ENCODE measurements at regions not wholly inside any gene's neighbourhood (a gene's known extent, or its start where the extent isn't known, plus 50 kb on each side); places are given as distances from the start of the nearest gene placed in this dataset.

- no peaks in the 10 kb centered on the region for H3K9me3 ChIP-seq (ENCODE audit: control insufficient read depth in 2 of 2, low read length in 2 of 2)
- no peaks in the 10 kb centered on the region for H3K27me3 ChIP-seq (ENCODE audit: control insufficient read depth in 2 of 2, insufficient read depth in 2 of 2, low read length in 2 of 2)
- no peak overlapping the region for H3K9ac ChIP-seq (ENCODE audit: low read depth in 1 of 2, low read length in 2 of 2)
- H3K27ac ChIP-seq (ENCODE audit: low read depth in 2 of 2, low read length in 2 of 2), result no peak overlapping the region
- no peak overlapping the region for H3K4me3 ChIP-seq (ENCODE audit: low read length in 2 of 2)
- no peaks in the 10 kb centered on the region for H3K4me1 ChIP-seq (ENCODE audit: control insufficient read depth in 2 of 2, insufficient read depth in 2 of 2, low read length in 2 of 2)
- no peaks in the 10 kb centered on the region for H3K36me3 ChIP-seq (ENCODE audit: control insufficient read depth in 2 of 2, insufficient read depth in 2 of 2, low read length in 2 of 2)
Observed at GRCh38 chr6:11413117-11413687, 124.3 kb upstream of the TMEM170B start.

GRCh38 chr6:11412616-11413015, 124.9 kb upstream of the TMEM170B start:
- Histone ChIP-seq H3K36me3 (ENCODE audit: control insufficient read depth in 2 of 2, insufficient read depth in 2 of 2, low read length in 2 of 2) (no peaks in the 10 kb centered on the region), H3K9me3 (ENCODE audit: control insufficient read depth in 2 of 2, low read length in 2 of 2) (no peaks in the 10 kb centered on the region), H3K27me3 (ENCODE audit: control insufficient read depth in 2 of 2, insufficient read depth in 2 of 2, low read length in 2 of 2) (no peaks in the 10 kb centered on the region), H3K9ac (ENCODE audit: low read depth in 1 of 2, low read length in 2 of 2) (no peak overlapping the region), H3K4me1 (ENCODE audit: control insufficient read depth in 2 of 2, insufficient read depth in 2 of 2, low read length in 2 of 2) (no peaks in the 10 kb centered on the region), H3K4me3 (ENCODE audit: low read length in 2 of 2) (no peak overlapping the region), H3K27ac (ENCODE audit: low read depth in 2 of 2, low read length in 2 of 2) (no peak overlapping the region)

- Histone ChIP-seq H3K9ac (ENCODE audit: low read depth in 1 of 2, low read length in 2 of 2) (no peak overlapping the region), H3K4me3 (ENCODE audit: low read length in 2 of 2) (no peak overlapping the region), H3K27me3 (ENCODE audit: control insufficient read depth in 2 of 2, insufficient read depth in 2 of 2, low read length in 2 of 2) (no peaks in the 10 kb centered on the region), H3K9me3 (ENCODE audit: control insufficient read depth in 2 of 2, low read length in 2 of 2) (no peaks in the 10 kb centered on the region), H3K27ac (ENCODE audit: low read depth in 2 of 2, low read length in 2 of 2) (no peak overlapping the region), H3K4me1 (ENCODE audit: control insufficient read depth in 2 of 2, insufficient read depth in 2 of 2, low read length in 2 of 2) (no peaks in the 10 kb centered on the region), H3K36me3 (ENCODE audit: control insufficient read depth in 2 of 2, insufficient read depth in 2 of 2, low read length in 2 of 2) (no peaks in the 10 kb centered on the region)
Observed at GRCh38 chr6:11412011-11412424, 125.5 kb upstream of the TMEM170B start.

GRCh38 chr6:11411593-11411992, 126.0 kb upstream of the TMEM170B start:
- Histone ChIP-seq H3K4me3 (ENCODE audit: low read length in 2 of 2) (no peak overlapping the region), H3K27ac (ENCODE audit: low read depth in 2 of 2, low read length in 2 of 2) (no peak overlapping the region), H3K27me3 (ENCODE audit: control insufficient read depth in 2 of 2, insufficient read depth in 2 of 2, low read length in 2 of 2) (no peaks in the 10 kb centered on the region), H3K9ac (ENCODE audit: low read depth in 1 of 2, low read length in 2 of 2) (no peak overlapping the region), H3K36me3 (ENCODE audit: control insufficient read depth in 2 of 2, insufficient read depth in 2 of 2, low read length in 2 of 2) (no peaks in the 10 kb centered on the region), H3K4me1 (ENCODE audit: control insufficient read depth in 2 of 2, insufficient read depth in 2 of 2, low read length in 2 of 2) (no peaks in the 10 kb centered on the region), H3K9me3 (ENCODE audit: control insufficient read depth in 2 of 2, low read length in 2 of 2) (no peaks in the 10 kb centered on the region)

- Histone ChIP-seq H3K9me3 (ENCODE audit: control insufficient read depth in 2 of 2, low read length in 2 of 2) (no peaks in the 10 kb centered on the region), H3K4me3 (ENCODE audit: low read length in 2 of 2) (no peak overlapping the region), H3K27me3 (ENCODE audit: control insufficient read depth in 2 of 2, insufficient read depth in 2 of 2, low read length in 2 of 2) (no peaks in the 10 kb centered on the region), H3K36me3 (ENCODE audit: control insufficient read depth in 2 of 2, insufficient read depth in 2 of 2, low read length in 2 of 2) (no peaks in the 10 kb centered on the region), H3K27ac (ENCODE audit: low read depth in 2 of 2, low read length in 2 of 2) (no peak overlapping the region), H3K4me1 (ENCODE audit: control insufficient read depth in 2 of 2, insufficient read depth in 2 of 2, low read length in 2 of 2) (no peaks in the 10 kb centered on the region), H3K9ac (ENCODE audit: low read depth in 1 of 2, low read length in 2 of 2) (no peak overlapping the region)
Observed at GRCh38 chr6:11410539-11411307, 126.8 kb upstream of the TMEM170B start.

GRCh38 chr6:11409371-11409770, 128.2 kb upstream of the TMEM170B start:
- Histone ChIP-seq H3K4me1 (ENCODE audit: control insufficient read depth in 2 of 2, insufficient read depth in 2 of 2, low read length in 2 of 2) (no peaks in the 10 kb centered on the region), H3K27me3 (ENCODE audit: control insufficient read depth in 2 of 2, insufficient read depth in 2 of 2, low read length in 2 of 2) (no peaks in the 10 kb centered on the region), H3K4me3 (ENCODE audit: low read length in 2 of 2) (no peak overlapping the region), H3K36me3 (ENCODE audit: control insufficient read depth in 2 of 2, insufficient read depth in 2 of 2, low read length in 2 of 2) (no peaks in the 10 kb centered on the region), H3K9me3 (ENCODE audit: control insufficient read depth in 2 of 2, low read length in 2 of 2) (no peaks in the 10 kb centered on the region), H3K9ac (ENCODE audit: low read depth in 1 of 2, low read length in 2 of 2) (no peak overlapping the region), H3K27ac (ENCODE audit: low read depth in 2 of 2, low read length in 2 of 2) (no peak overlapping the region)

- Histone ChIP-seq H3K27ac (ENCODE audit: low read depth in 2 of 2, low read length in 2 of 2) (no peak overlapping the region), H3K27me3 (ENCODE audit: control insufficient read depth in 2 of 2, insufficient read depth in 2 of 2, low read length in 2 of 2) (no peaks in the 10 kb centered on the region), H3K4me1 (ENCODE audit: control insufficient read depth in 2 of 2, insufficient read depth in 2 of 2, low read length in 2 of 2) (no peaks in the 10 kb centered on the region), H3K36me3 (ENCODE audit: control insufficient read depth in 2 of 2, insufficient read depth in 2 of 2, low read length in 2 of 2) (no peaks in the 10 kb centered on the region), H3K4me3 (ENCODE audit: low read length in 2 of 2) (no peak overlapping the region), H3K9ac (ENCODE audit: low read depth in 1 of 2, low read length in 2 of 2) (no peak overlapping the region), H3K9me3 (ENCODE audit: control insufficient read depth in 2 of 2, low read length in 2 of 2) (no peaks in the 10 kb centered on the region)
Observed at GRCh38 chr6:11407414-11407813, 130.1 kb upstream of the TMEM170B start.

- H3K4me1 ChIP-seq (ENCODE audit: control insufficient read depth in 2 of 2, insufficient read depth in 2 of 2, low read length in 2 of 2), result no peaks in the 10 kb centered on the region
- H3K9me3 ChIP-seq (ENCODE audit: control insufficient read depth in 2 of 2, low read length in 2 of 2), result no peaks in the 10 kb centered on the region
- H3K27me3 ChIP-seq (ENCODE audit: control insufficient read depth in 2 of 2, insufficient read depth in 2 of 2, low read length in 2 of 2), result no peaks in the 10 kb centered on the region
- H3K9ac ChIP-seq (ENCODE audit: low read depth in 1 of 2, low read length in 2 of 2), result no peak overlapping the region
- H3K27ac ChIP-seq (ENCODE audit: low read depth in 2 of 2, low read length in 2 of 2), result no peak overlapping the region
- no peak overlapping the region for H3K4me3 ChIP-seq (ENCODE audit: low read length in 2 of 2)
- H3K36me3 ChIP-seq (ENCODE audit: control insufficient read depth in 2 of 2, insufficient read depth in 2 of 2, low read length in 2 of 2), result no peaks in the 10 kb centered on the region
Observed at GRCh38 chr6:11404838-11405237, 132.7 kb upstream of the TMEM170B start.

GRCh38 chr6:11404081-11404480, 133.5 kb upstream of the TMEM170B start:
- no peaks in the 10 kb centered on the region for H3K36me3 ChIP-seq (ENCODE audit: control insufficient read depth in 2 of 2, insufficient read depth in 2 of 2, low read length in 2 of 2)
- H3K4me3 ChIP-seq (ENCODE audit: low read length in 2 of 2), result no peak overlapping the region
- H3K27ac ChIP-seq (ENCODE audit: low read depth in 2 of 2, low read length in 2 of 2), result no peak overlapping the region
- H3K27me3 ChIP-seq (ENCODE audit: control insufficient read depth in 2 of 2, insufficient read depth in 2 of 2, low read length in 2 of 2), result no peaks in the 10 kb centered on the region
- H3K4me1 ChIP-seq (ENCODE audit: control insufficient read depth in 2 of 2, insufficient read depth in 2 of 2, low read length in 2 of 2), result no peaks in the 10 kb centered on the region
- no peak overlapping the region for H3K9ac ChIP-seq (ENCODE audit: low read depth in 1 of 2, low read length in 2 of 2)
- H3K9me3 ChIP-seq (ENCODE audit: control insufficient read depth in 2 of 2, low read length in 2 of 2), result no peaks in the 10 kb centered on the region

GRCh38 chr6:11403035-11403601, 134.4 kb upstream of the TMEM170B start:
- H3K9ac ChIP-seq (ENCODE audit: low read depth in 1 of 2, low read length in 2 of 2), result no peak overlapping the region
- no peaks in the 10 kb centered on the region for H3K27me3 ChIP-seq (ENCODE audit: control insufficient read depth in 2 of 2, insufficient read depth in 2 of 2, low read length in 2 of 2)
- no peaks in the 10 kb centered on the region for H3K9me3 ChIP-seq (ENCODE audit: control insufficient read depth in 2 of 2, low read length in 2 of 2)
- no peak overlapping the region for H3K27ac ChIP-seq (ENCODE audit: low read depth in 2 of 2, low read length in 2 of 2)
- H3K4me1 ChIP-seq (ENCODE audit: control insufficient read depth in 2 of 2, insufficient read depth in 2 of 2, low read length in 2 of 2), result peaks cover 3 to 7% of the 10 kb centered on the region in 2 donors
- H3K4me3 ChIP-seq (ENCODE audit: low read length in 2 of 2), result no peak overlapping the region
- no peaks in the 10 kb centered on the region for H3K36me3 ChIP-seq (ENCODE audit: control insufficient read depth in 2 of 2, insufficient read depth in 2 of 2, low read length in 2 of 2)

Data from mucosa of rectum (tissue), 2 donors.